HEK293 (cell line): ENCODE measurements at regions not wholly inside any gene's neighbourhood (a gene's known extent, or its start where the extent isn't known, plus 50 kb on each side); places are given as distances from the start of the nearest gene placed in this dataset.

Experiments used
- CTCF ChIA-PET: fragments of 350-600 bp; formaldehyde crosslinking; extraction: SDS; loops from one replicate; lab custom pipeline; 2021; ENCODE audit warnings: antibody characterized with exemption; lab: Yijun Ruan, JAX
- POLR2A ChIA-PET: fragments of 300-600 bp; formaldehyde crosslinking; extraction: SDS; loops from one replicate; lab custom pipeline; 2020; ENCODE audit warnings: antibody characterized with exemption, inconsistent platforms; lab: Yijun Ruan, JAX
- H3K27ac ChIP-seq: fragments of 200-500 bp; sonication (Bioruptor generic); 2 replicates; pipeline ENCODE4 v1.5.1; 2014; ENCODE audit warnings: low read depth, low read length, control low read depth, inconsistent platforms; ENCODE audit errors: extremely low read depth
- H3K36me3 ChIP-seq, 2 experiments: fragments of 200-500 bp in 1 of 2; sonication (Bioruptor generic) in 1 of 2; 1 replicate in 1 of 2; 2 replicates in 1 of 2; pipeline ENCODE4 v1.5.1; 2014 to 2017; ENCODE audit warnings: inconsistent platforms in 2 of 2, low read length in 2 of 2; ENCODE audit not compliant: control insufficient read depth in 2 of 2, insufficient read depth in 1 of 2
- H3K4me1 ChIP-seq: fragments of 200-500 bp; sonication (Bioruptor generic); 2 replicates; pipeline ENCODE4 v1.5.1; 2014; ENCODE audit warnings: mild to moderate bottlenecking, low read length, inconsistent platforms; ENCODE audit not compliant: control insufficient read depth, insufficient read depth
- H3K4me3 ChIP-seq: 2 replicates; pipeline ENCODE4 v1.5.1; 2011; ENCODE audit warnings: low read depth, mild to moderate bottlenecking, control low read depth, low read length, moderate library complexity
- H3K9me3 ChIP-seq: fragments of 200-500 bp; sonication (Bioruptor generic); 2 replicates; pipeline ENCODE4 v1.5.1; 2014; ENCODE audit warnings: low read depth, low read length, inconsistent platforms; ENCODE audit not compliant: control insufficient read depth, insufficient read depth
- BCL11B ChIP-seq: fragments of 450-650 bp; formaldehyde crosslinking; IDR thresholded peaks from 2 replicates; pipeline ENCODE4 v1.5.1; 2016; ENCODE audit warnings: low read depth, missing biosample characterization, missing genetic modification characterization
- GFI1B ChIP-seq: fragments of 450-650 bp; formaldehyde crosslinking; IDR thresholded peaks from 2 replicates; pipeline ENCODE4 v1.5.1; 2016; ENCODE audit warnings: missing biosample characterization, missing genetic modification characterization
- GLI2 ChIP-seq: fragments of 450-650 bp; formaldehyde crosslinking; IDR thresholded peaks from 2 replicates; pipeline ENCODE4; 2017; ENCODE audit warnings: missing biosample characterization, missing genetic modification characterization, low read depth, borderline replicate concordance
- KLF7 ChIP-seq: fragments of 450-650 bp; formaldehyde crosslinking; IDR thresholded peaks from 2 replicates; pipeline ENCODE4 v1.5.1; 2016; ENCODE audit warnings: missing biosample characterization, missing genetic modification characterization, borderline replicate concordance
- SP7 ChIP-seq: fragments of 450-650 bp; formaldehyde crosslinking; IDR thresholded peaks from 2 replicates; pipeline ENCODE4 v1.5.1; 2016; ENCODE audit warnings: missing biosample characterization, missing genetic modification characterization
- ZFHX2 ChIP-seq: fragments of 450-650 bp; formaldehyde crosslinking; conservative IDR thresholded peaks from 2 replicates; pipeline ENCODE4 v1.5.1; 2016; ENCODE audit warnings: missing biosample characterization, missing genetic modification characterization
- ZNF2 ChIP-seq: fragments of 450-650 bp; formaldehyde crosslinking; IDR thresholded peaks from 2 replicates; pipeline ENCODE4 v1.5.1; 2016; ENCODE audit warnings: missing biosample characterization, missing genetic modification characterization
- ZNF274 ChIP-seq, 2 experiments: fragments of 200-500 bp in 1 of 2; fragments of 450-650 bp in 1 of 2; sonication (Bioruptor generic) in 1 of 2; formaldehyde crosslinking in 1 of 2; IDR thresholded peaks; 2 replicates each; pipeline versions ENCODE4 v1.5.1 to v1.6.1; 2014 to 2016; ENCODE audit warnings: borderline replicate concordance in 1 of 2, inconsistent platforms in 1 of 2, low read length in 1 of 2, missing biosample characterization in 1 of 2, missing genetic modification characterization in 1 of 2
- ZNF529 ChIP-seq: fragments of 450-650 bp; formaldehyde crosslinking; IDR thresholded peaks from 2 replicates; pipeline ENCODE4 v1.5.1; 2017; ENCODE audit warnings: missing genetic modification characterization, missing biosample characterization; ENCODE audit not compliant: insufficient replicate concordance
- ZNF585B ChIP-seq: fragments of 450-650 bp; formaldehyde crosslinking; IDR thresholded peaks from 2 replicates; pipeline ENCODE4 v1.5.1; 2016; ENCODE audit warnings: missing biosample characterization, missing genetic modification characterization
- ZNF600 ChIP-seq: fragments of 450-650 bp; formaldehyde crosslinking; IDR thresholded peaks from 2 replicates; pipeline ENCODE4 v1.5.1; 2016; ENCODE audit warnings: missing biosample characterization, missing genetic modification characterization
- ZNF610 ChIP-seq: fragments of 450-650 bp; formaldehyde crosslinking; IDR thresholded peaks from 2 replicates; pipeline ENCODE4 v1.5.1; 2016; ENCODE audit warnings: missing biosample characterization, missing genetic modification characterization, borderline replicate concordance
- ZNF621 ChIP-seq: fragments of 450-650 bp; formaldehyde crosslinking; IDR thresholded peaks from 2 replicates; pipeline ENCODE4 v1.5.1; 2017; ENCODE audit warnings: missing biosample characterization, missing genetic modification characterization
- ZNF623 ChIP-seq: fragments of 450-650 bp; formaldehyde crosslinking; IDR thresholded peaks from 2 replicates; pipeline ENCODE4 v1.5.1; 2016; ENCODE audit warnings: missing biosample characterization, missing genetic modification characterization
- ZNF670 ChIP-seq: fragments of 450-650 bp; formaldehyde crosslinking; IDR thresholded peaks from 2 replicates; pipeline ENCODE4 v1.5.1; 2016; ENCODE audit warnings: missing biosample characterization, missing genetic modification characterization, low read depth
- TF ChIP-seq, protein P1 (sequence below): fragments of 450-650 bp; formaldehyde crosslinking; IDR thresholded peaks from 2 replicates; pipeline ENCODE4 v1.5.1; 2016; ENCODE audit warnings: missing biosample characterization, missing genetic modification characterization, low read depth
- TF ChIP-seq, protein P2 (sequence below): fragments of 450-650 bp; formaldehyde crosslinking; IDR thresholded peaks from 2 replicates; pipeline ENCODE4 v1.5.1; 2016; ENCODE audit warnings: missing biosample characterization, missing genetic modification characterization
- TF ChIP-seq, protein P3 (sequence below): fragments of 450-650 bp; formaldehyde crosslinking; IDR thresholded peaks from 2 replicates; pipeline ENCODE4 v1.5.1; 2017; ENCODE audit warnings: missing biosample characterization, mild to moderate bottlenecking, missing genetic modification characterization, moderate library complexity
- TF ChIP-seq, protein P4 (sequence below): fragments of 450-650 bp; formaldehyde crosslinking; IDR thresholded peaks from 2 replicates; pipeline ENCODE4 v1.5.1; 2016; ENCODE audit warnings: missing biosample characterization, missing genetic modification characterization
- TF ChIP-seq, protein P5 (sequence below): fragments of 450-650 bp; formaldehyde crosslinking; IDR thresholded peaks from 2 replicates; pipeline ENCODE4 v1.5.1; 2016; ENCODE audit warnings: missing biosample characterization, missing genetic modification characterization, borderline replicate concordance

DNA sequence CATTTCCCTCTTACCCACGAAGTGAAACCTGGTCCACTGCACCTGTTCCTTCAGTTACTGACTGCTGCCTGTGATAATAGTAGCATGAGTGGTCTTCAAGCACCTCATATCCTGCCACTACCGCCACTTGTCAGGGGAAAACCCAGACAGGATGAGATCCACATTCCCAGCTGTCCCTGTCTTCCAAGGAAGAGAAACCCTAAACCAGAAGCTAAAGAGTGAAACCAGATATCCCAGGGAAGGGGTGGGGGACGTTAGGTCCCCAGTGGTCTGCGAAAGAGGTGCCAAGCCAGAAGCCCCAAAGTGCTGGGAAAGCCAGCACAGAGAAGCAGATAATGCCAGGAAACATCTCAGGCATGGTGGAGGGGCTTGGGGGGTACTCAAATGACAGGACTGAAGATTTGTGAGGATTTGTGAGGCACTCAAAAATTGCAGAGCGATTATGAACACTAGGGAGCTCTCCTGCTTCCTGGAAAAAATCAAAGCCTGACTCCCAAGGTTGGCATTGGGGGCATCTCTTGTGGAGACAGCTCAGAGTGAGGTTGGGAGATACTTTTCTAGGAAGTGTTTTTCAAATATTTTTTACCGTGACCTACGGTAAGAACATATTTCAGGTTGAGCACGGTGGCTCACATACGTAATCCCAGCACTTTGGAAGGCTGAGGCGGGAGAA lies 77.9 kb downstream of the TMEM30B start:
- no peak overlapping the region for H3K4me3 ChIP-seq
- H3K4me1 ChIP-seq = no peaks in the 10 kb centered on the region
- TF ChIP-seq, protein P1, sequence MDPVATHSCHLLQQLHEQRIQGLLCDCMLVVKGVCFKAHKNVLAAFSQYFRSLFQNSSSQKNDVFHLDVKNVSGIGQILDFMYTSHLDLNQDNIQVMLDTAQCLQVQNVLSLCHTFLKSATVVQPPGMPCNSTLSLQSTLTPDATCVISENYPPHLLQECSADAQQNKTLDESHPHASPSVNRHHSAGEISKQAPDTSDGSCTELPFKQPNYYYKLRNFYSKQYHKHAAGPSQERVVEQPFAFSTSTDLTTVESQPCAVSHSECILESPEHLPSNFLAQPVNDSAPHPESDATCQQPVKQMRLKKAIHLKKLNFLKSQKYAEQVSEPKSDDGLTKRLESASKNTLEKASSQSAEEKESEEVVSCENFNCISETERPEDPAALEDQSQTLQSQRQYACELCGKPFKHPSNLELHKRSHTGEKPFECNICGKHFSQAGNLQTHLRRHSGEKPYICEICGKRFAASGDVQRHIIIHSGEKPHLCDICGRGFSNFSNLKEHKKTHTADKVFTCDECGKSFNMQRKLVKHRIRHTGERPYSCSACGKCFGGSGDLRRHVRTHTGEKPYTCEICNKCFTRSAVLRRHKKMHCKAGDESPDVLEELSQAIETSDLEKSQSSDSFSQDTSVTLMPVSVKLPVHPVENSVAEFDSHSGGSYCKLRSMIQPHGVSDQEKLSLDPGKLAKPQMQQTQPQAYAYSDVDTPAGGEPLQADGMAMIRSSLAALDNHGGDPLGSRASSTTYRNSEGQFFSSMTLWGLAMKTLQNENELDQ = no peak
- TF ChIP-seq ZNF2 (tag by site-specific recombination) = no peak
- ChIA-PET POLR2A (no interaction called here), CTCF (no interaction called here)
- no peak overlapping the region for H3K27ac ChIP-seq
- no peaks in the 10 kb centered on the region for H3K9me3 ChIP-seq
- no peaks in the 10 kb centered on the region for H3K36me3 ChIP-seq

DNA sequence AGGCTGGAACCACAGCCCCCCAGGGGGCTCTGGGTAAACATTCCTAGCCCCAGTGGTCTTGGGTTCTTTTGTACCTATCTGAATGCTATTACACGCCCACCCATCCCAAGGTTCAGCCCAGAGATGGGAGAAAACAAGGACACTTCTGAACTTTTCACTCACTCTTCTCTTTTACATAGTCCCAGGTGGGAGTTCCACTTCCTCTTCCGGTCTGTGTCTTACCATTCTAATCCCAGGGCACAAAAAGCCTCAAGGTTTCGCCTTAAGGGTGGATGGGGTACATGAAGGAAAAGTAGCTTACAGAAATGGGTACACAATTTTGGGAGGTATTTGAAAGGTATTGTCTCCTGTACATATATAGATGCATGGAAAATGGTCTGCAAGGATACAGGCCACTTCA lies 79.0 kb downstream of the TMEM30B start:
- Histone ChIP-seq H3K9me3 (no peaks in the 10 kb centered on the region), H3K4me1 (no peaks in the 10 kb centered on the region), H3K4me3 (no peak overlapping the region)
- CTCF ChIA-PET = no interaction called here
- POLR2A ChIA-PET = no interaction called here
- TF ChIP-seq, protein P2, sequence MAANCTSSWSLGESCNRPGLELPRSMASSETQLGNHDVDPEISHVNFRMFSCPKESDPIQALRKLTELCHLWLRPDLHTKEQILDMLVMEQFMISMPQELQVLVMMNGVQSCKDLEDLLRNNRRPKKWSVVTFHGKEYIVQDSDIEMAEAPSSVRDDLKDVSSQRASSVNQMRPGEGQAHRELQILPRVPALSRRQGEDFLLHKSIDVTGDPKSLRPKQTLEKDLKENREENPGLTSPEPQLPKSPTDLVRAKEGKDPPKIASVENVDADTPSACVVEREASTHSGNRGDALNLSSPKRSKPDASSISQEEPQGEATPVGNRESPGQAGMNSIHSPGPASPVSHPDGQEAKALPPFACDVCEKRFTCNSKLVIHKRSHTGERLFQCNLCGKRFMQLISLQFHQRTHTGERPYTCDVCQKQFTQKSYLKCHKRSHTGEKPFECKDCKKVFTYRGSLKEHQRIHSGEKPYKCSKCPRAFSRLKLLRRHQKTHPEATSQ (tag by site-specific recombination) = no peak
- TF ChIP-seq ZNF670 (tag by site-specific recombination) (no peak), ZNF623 (tag by site-specific recombination) (no peak)
- TF ChIP-seq, protein P3, sequence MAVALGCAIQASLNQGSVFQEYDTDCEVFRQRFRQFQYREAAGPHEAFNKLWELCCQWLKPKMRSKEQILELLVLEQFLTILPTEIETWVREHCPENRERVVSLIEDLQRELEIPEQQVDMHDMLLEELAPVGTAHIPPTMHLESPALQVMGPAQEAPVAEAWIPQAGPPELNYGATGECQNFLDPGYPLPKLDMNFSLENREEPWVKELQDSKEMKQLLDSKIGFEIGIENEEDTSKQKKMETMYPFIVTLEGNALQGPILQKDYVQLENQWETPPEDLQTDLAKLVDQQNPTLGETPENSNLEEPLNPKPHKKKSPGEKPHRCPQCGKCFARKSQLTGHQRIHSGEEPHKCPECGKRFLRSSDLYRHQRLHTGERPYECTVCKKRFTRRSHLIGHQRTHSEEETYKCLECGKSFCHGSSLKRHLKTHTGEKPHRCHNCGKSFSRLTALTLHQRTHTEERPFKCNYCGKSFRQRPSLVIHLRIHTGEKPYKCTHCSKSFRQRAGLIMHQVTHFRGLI (tag by site-specific recombination) = no peak
- TF ChIP-seq, all 188 proteins: peak for 0
- Histone ChIP-seq H3K27ac (no peak overlapping the region), H3K36me3 (no peaks in the 10 kb centered on the region)

DNA sequence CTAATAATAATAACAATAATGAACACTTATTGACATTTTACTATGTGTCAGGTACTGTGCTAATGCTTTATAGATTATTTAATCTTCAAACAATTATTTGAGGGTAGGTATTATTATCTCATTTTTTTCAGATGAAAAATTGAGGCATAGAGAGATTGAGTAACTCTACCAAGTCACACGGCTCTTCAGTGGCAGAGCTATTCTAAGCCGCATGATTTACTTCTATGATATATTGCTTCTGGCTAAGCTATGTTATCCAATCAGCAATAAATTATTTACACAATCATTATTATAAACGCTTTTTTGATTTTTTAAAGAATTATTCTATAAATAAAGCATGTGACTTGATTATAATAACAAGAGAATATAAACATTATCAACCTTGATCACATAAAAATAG lies 80.0 kb downstream of the TMEM30B start:
- POLR2A ChIA-PET = no interaction called here
- CTCF ChIA-PET = no interaction called here

DNA sequence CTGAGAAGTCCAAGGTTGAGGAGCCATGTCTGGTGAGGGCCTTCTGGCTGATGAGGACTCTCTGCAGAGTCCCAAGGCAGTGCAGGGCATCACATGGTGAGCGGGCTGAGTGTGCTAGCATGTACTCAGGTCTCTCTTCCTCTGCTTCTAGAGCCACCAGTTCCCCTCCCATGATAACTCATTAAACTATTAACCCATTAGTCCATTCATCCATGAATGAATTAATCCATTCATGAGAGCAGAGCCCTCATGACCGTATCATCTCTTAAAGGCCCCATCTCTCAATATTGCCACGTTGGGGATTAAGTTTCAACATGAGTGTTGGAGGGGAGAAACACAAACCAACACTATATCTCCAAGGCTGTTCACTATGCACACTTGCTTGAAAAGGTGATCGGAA lies 83.7 kb downstream of the TMEM30B start:
- POLR2A ChIA-PET = no interaction called here
- H3K36me3 ChIP-seq = no peaks in the 10 kb centered on the region
- H3K4me1 ChIP-seq = no peaks in the 10 kb centered on the region
- H3K4me3 ChIP-seq = no peak overlapping the region
- CTCF ChIA-PET = interaction anchor here (0.7 kb wide), 1 partner anchor 35 kb away, joined by 3 read pairs; no protein-coding TSS in a partner anchor
- no peak overlapping the region for H3K27ac ChIP-seq
- H3K9me3 ChIP-seq = no peaks in the 10 kb centered on the region
- TF ChIP-seq GFI1B (no peak), ZNF621 (no peak), KLF7 (tag by site-specific recombination) (no peak), GLI2 (tag by site-specific recombination) (no peak), ZNF585B (tag by site-specific recombination) (no peak), ZFHX2 (tag by site-specific recombination) (no peak), ZNF600 (no peak), ZNF274 (IDR thresholded peaks at IDR 0.05; ENCODE audit: low read length) (no peak), ZNF274 (tag by site-specific recombination; IDR thresholded peaks at IDR 0.05; ENCODE audit: borderline replicate concordance) (no peak), ZNF610 (no peak), ZNF529 (no peak)
- TF ChIP-seq, protein P4, sequence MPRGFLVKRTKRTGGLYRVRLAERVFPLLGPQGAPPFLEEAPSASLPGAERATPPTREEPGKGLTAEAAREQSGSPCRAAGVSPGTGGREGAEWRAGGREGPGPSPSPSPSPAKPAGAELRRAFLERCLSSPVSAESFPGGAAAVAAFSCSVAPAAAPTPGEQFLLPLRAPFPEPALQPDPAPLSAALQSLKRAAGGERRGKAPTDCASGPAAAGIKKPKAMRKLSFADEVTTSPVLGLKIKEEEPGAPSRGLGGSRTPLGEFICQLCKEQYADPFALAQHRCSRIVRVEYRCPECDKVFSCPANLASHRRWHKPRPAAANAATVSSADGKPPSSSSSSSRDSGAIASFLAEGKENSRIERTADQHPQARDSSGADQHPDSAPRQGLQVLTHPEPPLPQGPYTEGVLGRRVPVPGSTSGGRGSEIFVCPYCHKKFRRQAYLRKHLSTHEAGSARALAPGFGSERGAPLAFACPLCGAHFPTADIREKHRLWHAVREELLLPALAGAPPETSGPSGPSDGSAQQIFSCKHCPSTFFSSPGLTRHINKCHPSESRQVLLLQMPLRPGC = no peak
- TF ChIP-seq, protein P5, sequence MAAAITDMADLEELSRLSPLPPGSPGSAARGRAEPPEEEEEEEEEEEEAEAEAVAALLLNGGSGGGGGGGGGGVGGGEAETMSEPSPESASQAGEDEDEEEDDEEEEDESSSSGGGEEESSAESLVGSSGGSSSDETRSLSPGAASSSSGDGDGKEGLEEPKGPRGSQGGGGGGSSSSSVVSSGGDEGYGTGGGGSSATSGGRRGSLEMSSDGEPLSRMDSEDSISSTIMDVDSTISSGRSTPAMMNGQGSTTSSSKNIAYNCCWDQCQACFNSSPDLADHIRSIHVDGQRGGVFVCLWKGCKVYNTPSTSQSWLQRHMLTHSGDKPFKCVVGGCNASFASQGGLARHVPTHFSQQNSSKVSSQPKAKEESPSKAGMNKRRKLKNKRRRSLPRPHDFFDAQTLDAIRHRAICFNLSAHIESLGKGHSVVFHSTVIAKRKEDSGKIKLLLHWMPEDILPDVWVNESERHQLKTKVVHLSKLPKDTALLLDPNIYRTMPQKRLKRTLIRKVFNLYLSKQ (tag by site-specific recombination) = no peak

More for the DNA sequence above, 80.0 kb downstream of the TMEM30B start:
- TF ChIP-seq BCL11B (tag by site-specific recombination) = no peak
- no peak for TF ChIP-seq SP7 (tag by site-specific recombination)
- Histone ChIP-seq H3K9me3 (no peaks in the 10 kb centered on the region), H3K4me1 (no peaks in the 10 kb centered on the region), H3K4me3 (no peak overlapping the region), H3K27ac (no peak overlapping the region), H3K36me3 (no peaks in the 10 kb centered on the region)
